Tongue (tissue), 1 donor: ENCODE measurements at regions not wholly inside any gene's neighbourhood (a gene's known extent, or its start where the extent isn't known, plus 50 kb on each side); places are given as distances from the start of the nearest gene placed in this dataset.
A peak's percentile ranks its signal among the peaks of the same experiment; 100 is the strongest.
"Not testable (repeated sequence)": the region's sequence is repeated elsewhere in the genome, so short reads cannot be mapped to it uniquely, and the experiment has no call there.

Source experiments
- DNase-seq: peaks from one replicate; pipeline ENCODE4 v3.0.0-alpha.2; 2015

DNA sequence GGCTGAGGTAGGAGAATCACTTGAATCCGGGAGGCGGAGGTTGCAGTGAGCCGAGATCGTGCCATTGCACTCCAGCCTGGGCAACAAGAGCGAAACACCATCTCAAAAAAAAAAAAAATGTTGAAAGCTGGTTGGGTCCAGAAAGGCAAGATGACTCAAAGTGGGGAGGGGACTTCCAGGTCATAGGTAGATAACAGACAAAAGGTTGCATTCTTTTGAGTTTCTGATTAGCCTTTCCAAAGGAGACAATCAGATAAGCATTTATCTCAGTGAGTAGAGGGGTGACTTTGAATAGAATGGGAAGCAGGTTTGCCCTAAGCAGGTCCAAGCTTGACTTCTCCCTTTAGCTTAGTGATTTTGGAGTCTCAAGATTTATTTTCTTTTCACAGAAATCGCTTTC is 527.9 kb downstream of the XYLT1 start:
- not testable (repeated sequence) for DNase-seq

DNA sequence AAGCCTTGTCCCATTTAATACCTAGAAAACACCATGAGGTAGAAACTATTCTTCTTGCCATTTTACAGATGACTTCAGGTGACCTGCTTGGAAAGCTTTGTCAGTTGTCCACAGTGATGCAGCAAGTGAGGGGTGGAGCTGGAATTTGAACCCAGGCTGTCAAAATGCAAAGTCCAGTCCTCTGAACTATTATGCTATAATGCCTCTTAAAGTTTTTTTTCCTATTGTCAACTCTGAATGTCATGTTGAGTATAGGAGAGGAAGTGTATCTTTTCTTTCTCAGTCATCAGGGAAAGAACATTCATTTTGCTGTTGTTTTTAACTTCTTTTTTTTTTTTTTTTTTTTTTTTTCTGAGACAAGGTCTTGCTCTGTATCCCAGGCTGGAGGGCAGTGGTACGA is 525.6 kb downstream of the XYLT1 start:
- DNase-seq, result no peak

DNA sequence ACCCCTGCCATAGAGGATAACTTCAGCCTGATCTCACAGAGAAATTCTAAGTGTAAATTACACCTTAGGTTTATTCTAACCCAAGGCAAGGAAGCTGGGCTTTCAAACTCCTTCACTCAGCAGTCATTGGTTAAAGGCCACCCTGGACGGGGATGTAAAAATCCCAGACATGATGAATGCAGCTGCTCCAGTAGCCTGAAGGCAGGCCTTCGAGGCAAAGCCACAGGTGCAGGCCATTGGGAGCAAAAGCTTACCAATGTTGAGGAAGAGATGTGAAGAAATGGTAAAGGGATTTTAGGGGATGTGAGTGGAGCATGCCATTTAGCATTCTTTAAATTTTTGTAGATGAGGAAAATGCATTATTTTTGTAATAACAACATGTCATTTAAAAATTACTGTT is 514.4 kb downstream of the XYLT1 start:
- DNase-seq, result no peak

DNA sequence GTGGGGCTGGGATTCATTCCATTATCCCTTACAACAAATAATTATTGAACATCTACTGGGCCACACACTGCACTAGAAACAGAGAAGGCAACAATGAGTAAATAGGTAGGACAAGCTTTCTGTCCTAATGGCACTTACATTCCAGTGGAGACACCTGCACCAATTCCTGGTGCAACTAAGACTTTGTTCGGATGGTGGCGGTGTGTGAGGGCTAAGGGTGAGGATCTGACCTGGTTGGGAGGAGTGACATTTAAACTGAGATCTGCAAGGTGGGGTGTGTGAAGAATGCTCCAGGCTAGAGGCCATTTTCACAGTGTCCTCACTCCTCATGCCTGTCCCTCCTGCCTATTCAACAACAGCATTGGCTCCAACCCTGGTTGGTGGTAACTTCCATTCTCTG is 510.0 kb downstream of the XYLT1 start:
- no peak for DNase-seq

- DNase-seq, result no peak
These were observed 504.3 kb downstream of the XYLT1 start for GRCh38 chr16:16966439-16966838.

DNA sequence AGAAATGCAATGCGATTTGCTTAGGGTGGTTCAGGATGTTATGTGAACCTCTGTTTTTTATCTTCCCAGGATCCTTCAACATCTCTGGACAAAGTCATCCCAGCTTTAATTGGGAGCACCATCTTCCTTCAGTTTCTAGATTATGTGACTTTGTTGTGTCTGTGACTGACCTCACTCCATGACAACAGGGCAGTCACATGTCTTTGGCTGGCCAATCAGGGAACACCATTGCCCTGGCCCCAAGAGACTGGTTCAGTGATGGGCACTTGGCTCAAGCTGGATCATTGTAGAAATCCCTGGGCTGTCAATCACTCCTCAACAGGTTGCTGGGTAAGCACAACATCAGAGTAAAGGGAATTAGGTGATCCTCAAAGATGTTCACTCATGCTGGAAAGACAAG is 499.7 kb downstream of the XYLT1 start:
- no peak for DNase-seq

DNA sequence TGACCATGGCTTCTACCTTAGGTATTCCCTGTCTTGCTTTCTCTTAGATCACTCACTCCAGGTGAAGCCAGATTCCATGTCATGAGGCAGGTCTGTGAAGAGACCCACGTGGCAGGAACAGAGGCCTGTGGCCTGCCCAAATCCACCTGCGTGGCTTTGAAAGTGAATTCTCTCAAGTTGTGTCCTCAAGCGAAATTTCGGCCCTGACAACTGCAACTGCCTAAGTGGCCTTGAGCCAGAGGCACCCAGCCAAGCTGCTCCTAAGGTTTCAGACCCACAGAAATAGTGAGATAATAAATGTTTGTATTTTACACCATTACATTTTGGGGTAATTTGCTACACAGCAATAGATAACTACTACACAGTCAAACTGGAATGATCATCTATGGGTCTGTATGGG is 497.9 kb downstream of the XYLT1 start:
- DNase-seq, result peak; percentile 12

DNA sequence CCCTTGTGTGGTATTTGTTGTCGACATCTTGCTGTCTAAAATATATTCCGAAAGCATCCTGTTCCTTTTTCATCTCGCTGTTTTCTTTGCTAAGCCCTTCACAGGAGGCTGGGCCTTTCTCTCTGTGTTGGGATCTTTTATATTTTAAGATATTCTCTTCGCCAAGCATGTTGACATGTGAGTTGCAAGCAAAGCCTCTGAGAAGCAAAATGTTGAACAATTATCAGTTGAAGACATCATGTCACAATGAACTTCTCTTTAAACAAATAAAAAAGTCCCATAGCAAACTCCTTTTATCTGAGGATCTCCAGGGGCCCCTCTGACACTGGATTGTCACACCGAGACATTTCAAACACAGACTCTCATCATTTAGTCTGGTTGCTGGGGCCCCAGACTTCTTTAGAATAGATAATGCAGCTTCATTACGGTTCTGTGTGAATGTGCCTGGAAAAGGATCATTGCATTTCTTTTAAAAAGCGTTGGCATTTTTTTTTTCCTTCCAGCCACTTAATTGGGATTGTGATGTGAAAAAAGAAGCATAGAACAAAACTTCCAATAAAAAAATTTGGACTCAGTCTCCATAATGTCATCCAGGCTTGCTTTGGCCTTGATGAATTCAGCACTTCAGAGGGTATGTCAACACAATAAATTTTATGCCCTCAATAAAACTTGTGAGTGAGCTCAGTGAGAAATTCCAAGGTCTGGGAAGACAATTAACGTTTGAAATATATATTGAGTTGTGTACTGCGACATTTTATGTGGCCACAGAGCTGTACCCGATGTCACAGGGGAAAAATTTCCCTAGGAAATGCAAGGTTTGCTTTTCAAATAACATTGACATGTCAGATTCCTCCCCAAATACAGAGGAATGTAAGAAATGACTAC is 496.8 kb downstream of the XYLT1 start:
- no peak for DNase-seq

DNA sequence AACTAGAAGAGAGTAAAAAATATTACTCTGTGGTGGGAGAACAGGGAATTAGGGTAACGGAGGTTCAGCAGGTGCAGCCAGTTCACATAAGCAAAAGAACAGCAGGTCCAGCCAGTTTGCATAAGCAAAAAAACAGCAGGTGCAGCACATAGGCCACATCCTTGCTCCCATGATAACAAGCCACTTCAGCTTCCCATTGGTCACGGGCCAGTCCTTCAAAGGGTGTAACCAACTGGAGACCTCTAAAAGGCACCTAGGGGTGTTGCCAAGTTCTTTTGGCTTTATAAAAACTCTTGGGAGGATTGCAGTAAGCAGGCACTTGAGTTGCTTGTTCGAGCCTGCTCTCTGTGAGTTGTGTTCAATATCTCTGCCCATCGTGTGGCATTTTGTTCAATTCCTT is 488.1 kb downstream of the XYLT1 start:
- no peak for DNase-seq

DNA sequence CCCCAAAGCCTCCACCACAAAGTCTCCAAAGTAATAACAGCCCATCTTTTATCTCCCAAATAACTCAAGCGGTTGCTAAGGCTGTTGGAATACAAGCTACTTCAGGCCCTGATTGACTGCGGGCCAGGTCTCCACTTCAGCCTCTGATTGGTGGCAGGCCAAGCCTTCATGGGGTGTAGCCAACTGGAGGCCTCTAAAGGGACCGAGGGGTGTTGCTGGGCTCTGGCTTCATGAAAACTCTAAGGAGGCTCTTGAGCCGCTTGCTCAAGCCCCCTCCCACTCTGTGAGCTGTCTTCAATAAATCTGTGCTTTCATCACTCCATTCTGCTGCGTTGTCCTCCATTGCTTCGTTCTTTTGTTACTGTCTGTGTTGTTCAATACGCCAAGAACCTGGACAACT is 487.2 kb downstream of the XYLT1 start:
- DNase-seq, result no peak

GRCh38 chr16:16984091-16984490 is 486.7 kb downstream of the XYLT1 start:
- DNase-seq, result not testable (repeated sequence)

DNA sequence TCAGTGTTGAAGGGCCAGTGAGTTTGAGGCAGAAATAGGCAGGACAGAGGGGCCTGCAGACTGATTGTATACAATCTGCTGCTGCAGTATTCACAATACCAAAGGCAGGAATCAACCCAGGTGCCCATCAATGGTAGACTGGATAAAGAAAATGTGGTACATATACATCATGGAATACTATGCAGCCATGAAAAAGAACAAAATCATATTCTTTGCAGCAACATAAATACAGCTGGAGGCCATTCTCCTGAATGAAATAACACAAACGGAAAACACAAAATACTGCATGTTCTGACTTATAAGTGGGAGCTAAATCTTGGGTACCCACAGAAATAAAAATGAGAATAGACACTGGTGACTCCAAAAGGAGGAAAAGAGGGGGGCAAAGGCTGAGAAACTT is 485.1 kb downstream of the XYLT1 start:
- DNase-seq, result no peak

DNA sequence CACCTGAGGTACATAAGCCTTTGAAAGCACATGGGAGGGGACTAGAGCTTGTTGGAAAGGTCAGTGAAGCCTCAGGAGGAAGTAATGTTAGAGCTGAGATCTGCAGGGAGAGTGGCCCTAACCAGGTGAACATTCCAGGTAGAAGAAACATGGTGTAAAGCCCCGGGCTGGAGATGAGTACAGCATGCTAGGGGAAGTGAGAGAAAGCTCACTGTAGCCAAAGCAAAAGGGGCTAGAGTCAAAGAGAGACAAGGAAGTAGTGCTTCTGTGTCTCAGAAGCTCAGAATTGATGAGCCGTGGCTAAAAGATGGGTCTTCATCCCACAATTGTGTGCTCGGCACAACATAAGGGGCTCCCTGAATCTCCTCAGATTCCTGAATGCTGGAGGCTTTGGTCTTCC is 481.8 kb downstream of the XYLT1 start:
- DNase-seq, result no peak

DNA sequence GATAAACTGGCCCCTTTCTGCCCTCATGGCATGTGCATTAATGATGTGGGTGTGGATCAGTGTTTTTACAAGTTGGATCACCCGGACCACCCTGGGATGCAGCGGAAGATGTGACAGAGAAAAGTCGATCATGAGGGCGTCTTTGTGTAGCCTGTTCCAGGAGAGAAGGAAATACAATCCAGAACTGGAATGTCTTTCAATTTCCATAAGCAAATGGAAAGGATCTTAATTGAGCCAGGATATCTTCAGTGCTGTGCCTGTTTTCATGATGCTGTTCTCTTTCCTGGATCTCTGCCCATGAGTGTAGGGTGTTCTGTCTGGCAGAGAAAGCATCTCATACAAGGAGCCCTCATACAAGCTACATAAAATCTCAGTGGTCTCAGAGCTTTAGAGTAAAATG is 481.4 kb downstream of the XYLT1 start:
- DNase-seq, result peak; percentile 29

DNA sequence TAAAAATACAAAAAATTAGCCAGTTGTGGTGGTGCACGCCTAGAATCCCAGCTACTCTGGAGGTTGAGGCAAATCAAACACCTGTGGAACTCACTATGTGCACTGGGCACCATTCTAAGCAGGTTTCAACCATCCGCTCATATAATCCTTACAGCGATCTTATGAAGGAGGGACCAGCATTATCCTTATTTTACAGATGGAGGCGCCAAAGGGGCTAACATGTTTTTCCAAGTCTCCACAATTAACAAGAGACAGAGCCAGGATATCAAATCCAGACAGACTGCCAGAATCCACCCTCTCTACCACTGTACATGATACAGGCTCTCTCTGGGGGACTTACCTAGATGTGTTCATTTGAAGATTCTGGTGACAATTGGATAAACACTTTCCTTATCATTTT is 479.0 kb downstream of the XYLT1 start:
- DNase-seq, result no peak

DNA sequence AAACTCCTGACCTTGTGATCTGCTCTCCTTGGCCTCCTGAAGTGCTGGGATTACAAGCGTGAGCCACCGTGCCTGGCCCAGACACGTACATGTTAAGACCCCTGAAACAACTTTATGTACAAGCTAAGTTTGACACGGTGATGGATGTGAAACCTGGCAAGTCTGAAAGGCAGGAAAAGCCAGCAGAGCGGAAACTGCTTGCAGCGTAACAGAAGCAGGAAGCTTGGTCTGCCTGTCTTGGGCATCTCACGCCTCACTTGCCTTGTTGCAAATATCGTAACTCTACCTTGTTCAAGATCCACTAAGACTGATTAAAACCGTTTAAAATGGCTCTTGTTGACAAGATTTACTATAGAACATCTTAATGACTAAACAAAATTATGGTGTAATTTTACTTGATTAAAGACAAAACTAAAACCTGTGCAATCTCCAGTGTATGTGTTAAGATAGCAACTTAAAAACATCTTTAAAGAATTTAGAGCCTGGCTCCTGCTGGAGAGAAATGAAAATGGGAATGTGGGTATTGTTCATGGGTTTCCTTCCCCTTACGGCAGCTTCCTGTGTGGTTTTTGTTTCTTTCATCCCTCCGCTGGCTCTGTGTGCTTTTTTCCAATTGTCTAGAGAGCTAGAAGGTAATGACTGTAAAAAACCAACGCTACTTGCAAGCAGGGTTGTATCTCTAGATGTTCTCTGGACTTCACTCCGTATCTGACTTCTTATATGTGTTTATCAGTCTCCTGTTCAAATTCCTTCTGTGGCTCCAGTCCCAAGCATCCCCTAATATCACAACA is 477.6 kb downstream of the XYLT1 start:
- peak; percentile 11 for DNase-seq

DNA sequence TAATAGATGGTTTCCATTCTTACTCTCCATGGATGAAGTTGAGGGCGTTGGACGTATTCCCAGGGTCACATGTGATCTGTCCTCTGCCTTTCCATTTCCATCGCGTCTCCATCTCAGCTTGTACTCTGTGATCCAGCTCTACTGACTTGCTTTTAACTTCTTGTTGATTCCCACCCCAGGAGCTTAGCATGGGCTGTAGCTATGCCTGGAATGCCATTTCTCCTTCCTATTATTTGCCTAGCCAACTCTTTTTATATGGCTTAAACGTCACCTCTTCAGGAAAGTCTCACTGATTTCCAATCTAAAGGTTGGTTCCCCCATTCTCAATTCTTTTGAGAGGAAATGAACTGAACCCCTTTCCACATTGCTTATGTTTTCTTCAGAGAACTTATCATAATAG is 475.9 kb downstream of the XYLT1 start:
- no peak for DNase-seq

GRCh38 chr16:16996827-16997226 is 473.9 kb downstream of the XYLT1 start:
- DNase-seq, result no peak

- DNase-seq, result no peak
These were observed 473.4 kb downstream of the XYLT1 start for GRCh38 chr16:16997349-16997748.

- DNase-seq, result no peak
These were observed 469.3 kb downstream of the XYLT1 start for GRCh38 chr16:17001471-17001870.

DNA sequence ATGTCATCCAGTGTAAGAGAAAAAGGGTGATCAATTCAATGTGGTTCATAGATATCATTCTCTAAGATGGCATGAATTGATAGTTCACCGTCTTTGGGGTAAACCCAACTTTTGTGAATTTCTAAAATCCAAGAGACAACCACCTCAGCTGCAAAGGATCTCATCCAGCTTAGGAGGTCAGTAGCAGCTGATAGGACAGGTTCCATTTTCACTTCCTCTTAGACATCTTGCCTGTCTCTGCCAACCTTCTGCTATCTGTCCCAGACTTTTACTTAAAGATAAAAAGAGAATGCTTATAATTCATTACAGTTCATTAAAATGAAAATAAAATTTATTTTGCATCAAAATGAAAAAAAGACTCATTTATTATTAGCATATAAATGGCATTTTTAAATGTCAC is 468.2 kb downstream of the XYLT1 start:
- DNase-seq, result no peak

DNA sequence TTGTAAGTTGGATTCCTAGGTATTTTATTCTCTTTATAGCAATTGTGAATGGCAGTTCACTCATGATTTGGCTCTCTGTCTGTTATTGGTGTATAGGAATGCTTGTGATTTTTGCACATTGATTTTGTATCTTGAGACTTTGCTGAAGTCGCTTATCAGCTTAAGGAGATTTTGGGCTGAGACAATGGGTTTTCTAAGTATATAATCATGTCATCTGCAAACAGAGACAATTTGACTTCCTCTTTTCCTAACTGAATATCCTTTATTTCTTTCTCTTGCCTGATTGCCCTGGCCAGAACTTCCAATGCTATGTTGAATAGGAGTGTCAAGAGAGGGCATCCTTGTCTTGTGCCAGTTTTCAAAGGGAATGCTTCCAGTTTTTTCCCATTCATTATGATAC is 464.8 kb downstream of the XYLT1 start:
- DNase-seq, result not testable (repeated sequence)

GRCh38 chr16:17011712-17012111 is 459.0 kb downstream of the XYLT1 start:
- no peak for DNase-seq

DNA sequence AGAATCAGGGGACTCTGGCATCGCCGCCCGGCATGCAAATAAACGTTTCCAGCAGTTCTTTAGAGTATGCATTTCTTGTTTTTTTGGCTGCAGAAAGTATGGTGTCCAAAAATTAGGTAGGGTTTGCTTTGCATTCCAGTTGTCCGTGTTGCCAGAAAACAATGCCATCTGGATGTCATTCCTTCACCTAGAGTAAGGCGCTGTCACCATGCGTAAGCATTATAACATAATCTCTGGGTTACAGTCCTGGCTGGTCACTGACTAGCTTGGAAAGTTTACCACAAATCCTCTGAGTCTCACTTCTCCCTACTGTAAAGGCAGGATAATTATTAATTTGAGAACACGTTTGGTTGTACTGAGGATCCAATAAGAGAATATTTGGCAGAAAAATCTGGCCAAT is 457.7 kb downstream of the XYLT1 start:
- peak; percentile 5 for DNase-seq
